HG03432 (cell line): ENCODE measurements at regions not wholly inside any gene's neighbourhood (a gene's known extent, or its start where the extent isn't known, plus 50 kb on each side); places are given as distances from the start of the nearest gene placed in this dataset.

Experiments
- ATAC-seq: cut with Tn5 transposase; IDR thresholded peaks from one replicate; pipeline ENCODE4 v1.9.1; 2021; ENCODE audit warnings: mild to moderate bottlenecking, moderate library complexity; ENCODE audit not compliant: unreplicated experiment

DNA sequence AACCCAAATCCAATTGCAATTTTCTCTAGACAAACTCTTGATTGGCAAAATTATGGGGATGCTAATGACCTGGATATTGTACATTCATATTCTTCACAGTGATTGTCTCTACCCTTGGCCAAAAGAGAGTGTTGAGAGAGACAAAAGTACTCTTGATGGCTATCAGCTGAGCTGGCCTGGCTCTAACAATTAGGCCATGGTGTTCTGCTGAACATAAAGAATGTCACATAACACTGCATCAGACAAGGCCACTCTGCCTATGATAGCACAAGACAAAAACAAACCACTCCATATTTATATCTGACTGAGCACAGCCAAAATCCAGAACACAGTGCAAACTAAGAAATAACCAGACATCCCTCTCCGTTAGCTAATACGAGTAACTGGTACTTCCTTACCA lies 101.7 kb downstream of the ADAMTS1 start:
- ATAC-seq, result no peak

DNA sequence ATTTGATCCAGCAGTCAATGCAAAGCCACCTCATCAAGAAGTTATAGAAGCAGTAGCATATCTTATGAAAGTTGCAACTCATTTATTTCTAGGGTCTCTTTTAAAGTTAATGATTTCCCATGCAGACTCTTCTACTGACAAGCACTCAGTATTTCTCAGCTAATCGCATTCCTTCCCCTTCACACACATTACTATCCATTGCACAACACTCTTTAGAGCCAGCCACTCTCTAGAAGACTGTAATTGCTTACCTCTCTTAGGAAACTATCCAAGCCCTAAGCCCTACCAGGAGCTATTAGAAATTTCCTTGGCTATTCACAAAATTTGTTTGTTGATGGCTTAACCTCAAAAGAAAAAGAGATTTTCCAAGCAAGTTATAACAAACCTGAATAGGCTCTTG lies 106.0 kb downstream of the ADAMTS1 start:
- ATAC-seq, result no peak

DNA sequence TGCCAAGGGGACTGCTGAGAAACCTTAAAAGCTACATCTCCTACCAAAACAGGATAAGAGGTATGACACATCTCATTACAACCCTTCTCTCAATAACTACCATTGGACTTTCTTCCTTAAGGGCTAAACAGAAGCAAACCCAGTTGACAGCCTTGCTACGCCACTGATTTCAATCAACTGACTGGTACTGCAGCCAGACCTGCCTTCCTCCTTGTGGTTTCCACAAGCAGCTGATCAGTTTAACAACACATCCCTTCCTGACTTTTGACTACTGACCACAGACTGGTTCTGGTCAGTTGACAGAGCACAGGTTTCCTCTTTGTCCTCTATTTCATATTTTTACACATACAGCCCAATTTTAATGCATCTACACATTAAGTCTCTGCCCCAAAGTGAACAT lies 108.8 kb downstream of the ADAMTS1 start:
- ATAC-seq, result no peak

DNA sequence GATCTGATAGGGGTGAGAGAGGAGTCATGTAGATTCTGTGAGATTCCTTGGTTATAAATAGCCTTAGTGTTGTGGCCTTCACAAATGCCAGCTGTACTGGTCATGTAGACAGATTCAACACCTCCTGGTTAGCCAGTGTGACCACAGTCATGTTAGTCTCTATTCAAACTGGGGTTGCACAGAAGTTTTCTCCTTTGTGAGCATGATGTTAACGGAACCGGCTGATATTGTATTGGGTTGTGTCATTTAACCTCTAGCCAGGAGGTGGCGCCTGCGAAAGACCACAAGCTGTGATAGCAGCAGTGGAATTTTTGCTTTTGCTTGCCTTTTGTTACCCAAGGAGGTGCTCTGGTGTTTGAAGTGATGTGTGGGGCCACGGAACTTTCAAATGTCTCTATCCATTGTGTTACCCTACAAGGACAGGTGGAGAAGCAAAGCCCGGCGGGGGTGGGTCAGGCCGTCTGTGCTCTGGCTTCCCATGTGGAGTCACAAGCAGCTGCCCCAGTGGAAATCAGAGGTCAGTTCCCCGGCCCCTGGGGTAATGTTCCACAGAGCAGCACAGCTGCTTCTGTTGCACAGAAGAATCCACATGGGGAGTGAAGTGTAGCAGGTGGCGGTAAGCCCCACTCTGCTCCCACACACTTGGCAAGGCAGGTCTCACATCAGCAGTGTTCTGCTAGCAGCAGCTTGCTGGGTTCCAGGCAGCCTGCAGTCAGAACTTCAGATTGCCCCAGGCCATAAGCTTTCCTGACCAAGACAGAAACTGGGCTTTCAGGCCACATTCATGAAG lies 112.6 kb downstream of the ADAMTS1 start:
- peak; percentile 64 for ATAC-seq

DNA sequence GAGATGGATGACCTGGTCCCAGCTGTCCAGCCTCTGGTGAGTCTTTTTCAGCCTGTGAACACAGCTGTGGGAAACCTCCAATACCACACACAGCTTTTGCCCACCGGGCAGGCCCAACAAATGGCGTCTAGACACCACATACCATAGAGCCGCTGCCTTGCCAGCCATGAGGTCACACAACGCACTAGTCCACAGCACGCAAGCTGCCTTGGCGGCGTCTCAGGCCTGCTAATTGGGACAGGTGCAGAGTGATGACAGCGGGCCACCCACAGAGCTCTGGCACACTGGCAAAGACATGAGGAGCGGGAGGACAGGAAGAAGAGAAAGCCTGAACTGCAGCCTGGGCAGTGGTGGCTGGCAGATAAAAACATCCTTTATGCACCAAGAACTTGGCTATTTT lies 125.5 kb downstream of the ADAMTS1 start:
- no peak for ATAC-seq

DNA sequence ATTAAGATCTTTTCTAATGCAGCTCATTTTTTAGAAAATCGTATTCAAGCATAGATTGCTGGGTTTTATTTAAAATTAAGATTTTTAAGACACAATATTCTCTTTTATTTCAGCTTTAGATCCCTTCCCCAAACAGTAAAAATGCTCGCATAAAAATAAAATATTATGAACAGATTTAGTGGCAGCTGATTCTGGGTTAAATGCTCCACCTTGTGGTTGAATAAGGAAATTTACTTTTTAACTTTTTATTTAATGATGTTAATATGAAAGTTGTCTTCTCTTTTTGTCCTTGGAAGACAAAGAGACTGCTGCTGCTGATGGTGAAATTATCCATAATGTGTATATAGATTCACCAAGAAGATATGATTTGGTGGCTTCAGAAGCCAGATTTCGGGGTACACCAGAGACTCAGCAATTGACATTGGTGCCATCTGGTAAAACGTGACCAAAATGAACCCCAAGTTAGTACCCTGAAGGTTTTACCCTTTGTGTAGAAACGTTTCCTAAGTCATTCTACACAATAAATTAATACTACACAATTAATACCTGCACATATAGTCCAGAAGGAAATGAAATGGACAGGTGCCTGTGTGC lies 128.0 kb downstream of the ADAMTS1 start:
- ATAC-seq, result no peak

DNA sequence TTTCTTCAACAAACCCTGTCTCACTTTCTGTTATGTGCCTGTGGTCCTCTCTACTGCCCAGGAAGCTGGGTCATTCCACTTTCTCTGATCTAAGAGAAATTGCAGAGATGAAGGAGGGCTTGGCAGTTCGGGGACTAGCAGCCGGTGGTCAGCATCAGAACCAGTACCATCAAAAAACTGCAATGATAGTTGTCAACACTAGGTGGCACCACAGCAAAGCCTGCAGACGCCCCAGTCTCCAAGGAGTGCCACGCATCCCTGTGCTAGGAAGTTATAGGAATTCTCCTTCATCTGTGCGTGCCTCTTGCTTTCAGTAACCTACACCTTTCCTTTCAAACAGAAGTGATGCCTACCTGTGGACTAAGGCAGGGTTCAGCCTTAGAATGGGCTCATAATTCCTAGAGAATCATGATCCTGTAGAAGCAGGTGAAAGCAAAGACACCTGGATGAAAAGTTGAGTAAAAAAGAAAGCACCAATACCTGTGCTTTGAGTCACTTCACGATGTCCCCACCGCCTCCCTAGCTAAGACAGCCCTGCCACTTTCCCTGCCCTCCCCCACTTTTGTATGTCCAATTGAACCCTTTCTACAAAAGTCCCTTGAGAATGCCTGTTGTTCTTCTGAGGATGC lies 129.2 kb downstream of the ADAMTS1 start:
- ATAC-seq, result peak; percentile 74

DNA sequence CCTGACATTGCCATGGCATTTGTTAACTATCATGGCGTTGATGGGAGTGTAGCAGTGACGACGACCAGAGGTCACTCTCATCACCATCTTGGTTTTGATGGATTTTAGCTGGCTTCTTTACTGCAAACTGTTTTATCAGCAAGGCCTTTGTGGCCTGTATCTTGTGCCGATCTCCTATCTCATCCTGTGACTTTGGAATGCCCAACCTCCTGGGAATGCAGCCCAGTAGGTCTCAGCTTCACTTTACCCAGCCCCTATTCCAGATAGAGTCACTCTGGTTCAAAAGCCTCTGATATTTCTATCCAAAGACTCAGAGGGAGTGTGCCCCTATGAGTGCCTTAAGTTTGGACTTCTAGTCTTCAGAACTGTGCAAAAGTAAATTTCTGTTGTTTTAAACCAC lies 130.1 kb downstream of the ADAMTS1 start:
- no peak for ATAC-seq

DNA sequence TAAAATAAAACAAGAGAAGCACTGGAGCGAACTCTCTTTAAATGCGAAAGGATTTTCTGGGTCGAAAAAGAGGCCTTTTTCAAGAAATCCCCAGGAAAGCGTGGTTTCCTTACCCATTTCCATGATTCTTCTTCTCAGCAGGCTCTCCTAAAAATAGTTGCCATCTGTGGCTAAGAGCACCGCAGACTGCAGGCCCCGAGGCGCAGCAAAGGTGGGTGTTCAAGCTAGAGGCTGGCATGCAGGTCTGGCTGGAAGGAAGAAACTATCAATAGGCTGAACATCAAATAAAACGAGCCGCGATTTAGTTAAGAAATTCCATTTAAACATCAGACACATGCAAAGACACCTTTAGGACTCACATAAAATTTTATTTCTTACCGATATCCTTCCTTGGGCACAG lies 135.1 kb downstream of the ADAMTS1 start:
- no peak for ATAC-seq

DNA sequence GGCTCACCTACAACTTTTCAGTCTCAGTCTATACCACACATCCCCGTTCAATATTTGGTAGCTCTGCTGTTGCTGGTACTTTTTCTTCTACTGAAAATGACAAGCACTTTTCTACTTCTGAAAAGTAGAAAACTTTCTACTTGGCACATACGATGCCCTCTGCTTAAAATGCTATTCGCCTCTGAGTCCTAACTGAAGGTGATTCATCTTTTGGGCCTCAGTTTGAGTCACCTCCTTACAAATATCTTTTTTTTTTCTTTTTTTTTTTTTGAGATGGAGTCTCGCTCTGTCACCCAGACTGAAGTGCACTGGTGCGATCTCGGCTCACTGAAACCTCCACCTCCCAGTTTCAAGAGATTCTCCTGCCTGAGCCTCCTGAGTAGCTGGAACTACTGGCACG lies 136.0 kb upstream of the CYYR1 start:
- no peak for ATAC-seq

DNA sequence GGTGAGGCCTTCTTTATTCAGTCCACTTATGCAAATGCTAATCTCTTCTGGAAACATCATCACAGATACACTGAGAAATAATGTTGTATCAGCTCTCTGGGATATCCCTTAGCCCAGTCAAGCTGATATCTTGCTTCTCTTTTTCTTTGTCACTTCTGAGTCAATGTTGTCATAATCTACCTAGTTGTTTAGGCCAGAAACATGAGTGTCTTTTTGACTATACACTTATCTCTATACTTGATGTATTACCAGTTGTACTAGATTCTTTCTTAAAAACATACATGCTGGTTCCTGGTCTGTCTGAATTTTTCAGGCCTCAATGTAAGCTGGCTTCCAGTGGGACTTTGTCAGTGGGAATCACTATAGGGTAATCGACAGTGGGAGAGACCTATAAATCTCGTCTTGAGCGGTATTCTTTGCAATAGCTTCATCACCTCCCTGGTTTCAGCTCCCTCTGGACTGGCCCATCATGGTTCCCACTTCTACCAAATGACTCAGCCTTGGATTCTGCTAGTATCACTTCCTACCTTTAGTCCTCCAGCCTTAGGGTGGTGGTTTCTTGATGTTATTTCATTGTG lies 135.2 kb upstream of the CYYR1 start:
- no peak for ATAC-seq

DNA sequence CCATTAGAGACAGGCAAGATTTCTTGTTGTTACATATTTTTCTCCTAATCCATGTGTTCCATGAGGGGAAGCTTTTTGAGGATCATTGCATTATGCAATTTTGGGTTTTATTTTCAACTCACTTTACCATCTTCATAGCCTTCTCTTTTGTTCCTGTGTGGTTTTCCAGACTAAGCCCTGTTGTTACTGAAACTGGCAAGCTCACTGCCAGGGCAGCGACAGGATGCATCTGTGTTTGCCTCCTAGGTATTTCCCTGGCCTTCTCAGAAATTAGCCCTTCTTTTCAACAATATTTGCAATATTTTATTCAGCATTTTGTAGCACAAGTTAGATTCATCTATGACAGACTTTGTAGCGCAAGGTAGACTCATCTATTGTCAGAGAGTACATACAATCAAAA lies 134.2 kb upstream of the CYYR1 start:
- no peak for ATAC-seq

DNA sequence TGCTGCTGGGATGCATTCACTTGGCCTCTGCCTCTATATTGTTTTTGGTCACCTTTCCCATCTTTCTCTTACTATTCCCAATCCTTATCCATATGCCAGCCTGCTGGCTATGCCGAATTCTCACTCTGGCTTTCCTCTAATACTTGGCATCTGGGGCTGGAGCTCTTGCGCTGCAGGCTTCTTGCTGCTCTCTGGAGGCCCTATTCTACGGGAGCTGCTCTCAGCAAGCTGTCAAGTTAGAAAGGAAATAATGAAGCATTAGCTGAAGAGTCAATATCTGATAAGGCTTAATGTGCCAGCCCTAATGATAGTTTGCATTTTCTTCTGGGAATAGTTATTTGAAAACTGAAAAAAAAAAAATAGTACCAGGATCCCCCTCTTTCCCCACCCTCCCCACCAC lies 125.3 kb upstream of the CYYR1 start:
- no peak for ATAC-seq

DNA sequence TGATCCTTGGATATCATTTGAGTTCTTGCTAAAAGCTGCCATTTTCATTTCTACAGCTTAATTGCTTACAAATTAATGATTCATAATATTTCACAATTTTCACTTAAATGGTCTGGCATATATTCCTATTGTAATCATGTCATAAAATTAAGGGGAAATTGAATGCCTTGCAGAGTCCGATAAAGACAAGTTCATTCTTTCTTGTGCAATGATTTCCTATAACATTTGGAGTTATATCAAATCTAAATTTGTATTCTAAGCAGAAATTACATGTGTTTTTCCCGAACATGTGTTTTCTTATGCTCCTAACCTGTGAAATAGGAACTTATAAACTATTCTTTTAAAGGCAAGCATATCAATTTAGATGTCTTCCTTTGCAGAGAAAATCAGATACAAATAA lies 118.3 kb upstream of the CYYR1 start:
- no peak for ATAC-seq

DNA sequence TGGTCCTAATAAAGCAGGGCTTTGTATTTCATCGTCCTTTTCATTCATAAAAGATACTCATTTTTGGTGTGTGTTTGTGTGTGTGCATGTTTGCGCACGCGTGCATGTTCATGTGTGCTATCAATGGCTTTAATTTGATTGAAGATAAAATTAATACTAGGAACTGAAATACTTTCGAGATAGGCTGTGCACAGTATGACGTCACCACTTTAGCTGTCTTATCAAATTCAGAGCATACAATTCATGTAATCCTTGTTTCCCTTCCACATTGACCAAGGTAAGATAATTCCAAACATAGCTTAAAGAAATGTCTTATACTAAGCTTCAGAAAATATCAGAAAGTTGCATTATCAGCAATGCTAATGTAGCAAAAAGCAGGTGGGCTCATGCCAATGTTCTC lies 113.6 kb upstream of the CYYR1 start:
- peak; percentile 12 for ATAC-seq

DNA sequence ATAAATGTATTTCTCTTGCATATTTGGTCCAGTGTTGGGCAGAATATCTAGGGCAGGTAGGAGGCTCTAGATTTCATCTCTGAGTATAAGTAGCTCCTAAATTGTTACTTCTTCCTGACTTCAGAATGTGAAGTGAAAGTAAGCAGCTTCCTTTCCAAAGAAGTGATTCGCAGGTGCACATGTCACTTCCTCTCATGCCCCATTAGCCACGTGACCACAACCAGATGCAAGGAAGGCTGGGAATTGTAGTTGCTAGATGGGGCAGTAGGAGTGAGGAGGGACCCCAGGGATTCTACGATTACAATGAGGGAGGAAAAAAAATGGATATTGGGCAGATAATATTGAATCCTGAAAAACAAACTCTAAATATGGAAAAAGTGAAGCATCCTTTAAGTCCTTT lies 113.2 kb upstream of the CYYR1 start:
- peak; percentile 91 for ATAC-seq

DNA sequence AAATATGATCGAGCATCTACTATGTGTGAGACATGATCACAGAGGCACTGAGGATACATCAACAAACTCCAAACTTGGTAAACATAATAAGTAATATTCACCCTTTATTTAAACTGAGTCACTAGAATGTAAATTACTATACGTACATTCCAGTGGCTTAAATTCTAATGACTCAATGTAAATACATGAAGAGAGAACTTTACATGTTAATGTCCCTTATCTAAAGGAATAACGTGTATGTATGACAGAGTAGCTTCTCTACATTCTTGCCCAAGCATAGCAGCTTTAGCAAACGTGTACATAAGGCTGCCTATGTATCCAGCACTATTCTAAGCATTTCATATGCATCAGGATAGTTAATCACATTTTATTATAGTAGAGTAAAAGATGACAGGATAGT lies 111.8 kb upstream of the CYYR1 start:
- ATAC-seq, result no peak

DNA sequence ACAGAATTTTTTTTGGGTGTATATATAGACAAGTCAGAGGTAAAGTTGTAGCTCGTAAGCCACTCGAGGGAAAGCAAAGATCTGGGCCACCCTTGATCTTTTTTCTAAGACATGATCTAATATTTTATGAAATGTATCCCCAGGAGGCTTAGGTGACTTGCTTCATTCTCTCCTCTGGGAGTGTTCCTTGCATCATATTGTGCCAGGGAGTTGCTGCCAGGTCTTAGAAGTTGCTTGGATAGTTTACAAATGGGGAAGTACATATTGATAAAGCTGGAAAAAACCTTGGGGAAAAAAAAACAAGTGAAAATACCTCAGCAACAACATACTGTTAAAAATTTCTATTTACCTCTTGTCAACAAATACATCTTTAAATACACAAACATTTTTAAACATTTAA lies 110.9 kb upstream of the CYYR1 start:
- ATAC-seq, result no peak

DNA sequence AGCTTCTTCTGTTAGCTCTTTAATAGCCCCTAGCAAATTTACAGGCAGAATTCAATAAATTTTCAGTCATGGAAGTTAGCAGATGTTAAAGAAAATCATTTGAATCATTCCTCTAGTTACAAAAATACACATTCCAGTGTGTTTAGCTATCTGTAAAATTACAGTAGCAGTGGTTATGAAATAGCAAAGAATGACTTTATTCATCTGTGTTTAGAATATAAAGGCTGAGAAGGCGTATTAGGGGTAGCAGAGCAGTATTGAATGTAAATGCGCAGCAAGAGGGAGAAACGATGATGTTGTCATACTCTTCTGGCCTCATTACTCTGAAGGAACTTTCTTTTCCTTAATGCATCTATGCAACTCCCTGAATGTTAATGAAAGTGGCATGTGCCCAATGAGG lies 106.2 kb upstream of the CYYR1 start:
- ATAC-seq, result no peak

DNA sequence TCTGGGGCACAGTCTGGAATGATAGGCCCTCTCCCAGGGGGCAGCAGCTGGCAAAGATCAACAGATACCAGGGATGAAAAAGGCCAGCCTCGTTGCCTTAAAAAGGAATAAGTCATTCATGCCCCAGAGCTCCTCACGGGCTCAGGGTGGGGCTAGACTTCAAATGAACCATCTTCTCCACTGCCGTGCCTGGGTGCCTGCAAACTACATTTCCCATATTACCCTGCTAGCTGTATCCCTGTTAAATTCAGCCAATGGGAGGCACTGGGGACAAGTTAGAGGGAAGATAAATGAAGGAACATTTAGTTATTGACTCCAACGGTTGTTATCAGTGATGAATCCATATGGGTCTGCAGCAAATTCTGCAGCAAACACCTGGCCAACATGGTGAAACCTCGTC lies 101.2 kb upstream of the CYYR1 start:
- no peak for ATAC-seq

DNA sequence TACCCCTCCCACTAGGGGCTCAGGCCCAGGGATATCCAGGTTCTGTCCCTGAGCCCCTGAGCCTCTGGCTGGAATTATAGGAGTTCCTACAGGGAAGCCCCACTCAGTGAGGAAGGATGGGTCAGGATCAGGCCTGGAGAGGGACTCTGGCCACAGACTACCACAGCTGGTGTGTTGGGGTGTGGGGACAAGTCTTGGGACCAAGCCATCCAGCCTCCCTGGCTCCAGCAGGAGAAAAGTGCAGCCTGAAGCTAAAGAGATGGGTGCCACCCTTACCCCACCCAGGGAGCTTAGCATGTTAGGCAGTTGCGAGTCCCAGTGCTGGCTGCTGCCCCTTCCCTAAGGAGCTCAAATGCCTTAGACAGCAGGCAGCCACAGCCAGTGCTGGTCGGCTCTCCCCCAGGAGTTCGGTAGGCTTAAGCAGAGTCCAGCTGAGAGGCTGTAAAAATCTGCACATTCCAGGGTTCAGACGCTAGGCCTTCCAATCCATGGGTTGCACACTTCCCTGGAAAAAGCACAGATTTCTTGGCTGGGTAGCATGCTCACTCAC lies 96.2 kb upstream of the CYYR1 start:
- ATAC-seq, result no peak

DNA sequence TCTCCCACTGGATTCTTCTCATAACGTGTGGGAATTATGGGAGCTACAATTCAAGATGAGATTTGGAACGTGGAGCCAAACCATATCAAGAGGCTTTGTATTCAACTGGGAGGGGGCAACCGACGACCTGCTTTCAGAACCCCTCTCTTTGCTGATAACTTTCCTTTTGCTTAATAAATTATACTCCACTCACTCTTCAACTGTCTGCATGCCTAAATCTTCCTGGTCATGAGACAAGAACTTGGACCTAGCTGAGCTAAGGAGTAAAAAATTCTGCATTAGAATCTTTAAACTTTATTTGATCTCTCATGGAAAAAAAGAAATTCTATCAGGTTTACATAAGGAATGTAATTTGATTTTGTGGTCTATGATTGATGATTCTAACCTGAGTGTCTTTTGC lies 86.7 kb upstream of the CYYR1 start:
- ATAC-seq, result no peak
